Progenitor cell of endocrine pancreas (in vitro differentiated cells): ENCODE measurements at regions not wholly inside any gene's neighbourhood (a gene's known extent, or its start where the extent isn't known, plus 50 kb on each side); places are given as distances from the start of the nearest gene placed in this dataset.

Experiments
- DNase-seq: peaks from one replicate; pipeline ENCODE4 v3.0.0; 2021; ENCODE audit warnings: low spot score; ENCODE audit not compliant: unreplicated experiment
- H3K27ac Mint-ChIP-seq: 2 replicates; pipeline ENCODE4 v1.8.0; 2021; ENCODE audit warnings: mild to moderate bottlenecking, moderate library complexity, mixed read lengths
- H3K27me3 Mint-ChIP-seq: 2 replicates; pipeline ENCODE4 v1.8.0; 2021; ENCODE audit warnings: mixed read lengths
- H3K36me3 Mint-ChIP-seq: 2 replicates; pipeline ENCODE4 v1.8.0; 2022; ENCODE audit warnings: mixed read lengths; ENCODE audit not compliant: insufficient read depth
- H3K4me1 Mint-ChIP-seq: 2 replicates; pipeline ENCODE4 v1.8.0; 2021; ENCODE audit warnings: low read depth, mixed read lengths
- H3K4me3 Mint-ChIP-seq: 2 replicates; pipeline ENCODE4 v1.8.0; 2021; ENCODE audit warnings: low read depth, mild to moderate bottlenecking, moderate library complexity, mixed read lengths
- H3K9me3 Mint-ChIP-seq: 2 replicates; pipeline ENCODE4 v1.8.0; 2021; ENCODE audit warnings: low read depth, mixed read lengths
- CTCF ChIP-seq: fragments of 200-600 bp; sonication (generic); IDR thresholded peaks from one replicate; pipeline ENCODE4 v1.5.0; 2021; ENCODE audit warnings: antibody characterized with exemption, mild to moderate bottlenecking; ENCODE audit not compliant: unreplicated experiment

- Mint-ChIP-seq H3K36me3 (no peaks in the 10 kb centered on the region), H3K27ac (no peak overlapping the region), H3K4me1 (no peaks in the 10 kb centered on the region), H3K9me3 (no peaks in the 10 kb centered on the region), H3K27me3 (peaks cover 19% of the 10 kb centered on the region), H3K4me3 (no peak overlapping the region)
- TF ChIP-seq CTCF: no peak
- no peak for DNase-seq
Observed at GRCh38 chr9:88789785-88790184, 201.5 kb upstream of the S1PR3 start.

GRCh38 chr9:88791105-88791805, 200.0 kb upstream of the S1PR3 start:
- no peak for TF ChIP-seq CTCF
- no peaks in the 10 kb centered on the region for H3K9me3 Mint-ChIP-seq
- H3K36me3 Mint-ChIP-seq: no peaks in the 10 kb centered on the region
- no peak overlapping the region for H3K4me3 Mint-ChIP-seq
- H3K27me3 Mint-ChIP-seq: peaks cover 19% of the 10 kb centered on the region
- no peaks in the 10 kb centered on the region for H3K4me1 Mint-ChIP-seq
- no peak overlapping the region for H3K27ac Mint-ChIP-seq
- DNase-seq: no peak

DNA sequence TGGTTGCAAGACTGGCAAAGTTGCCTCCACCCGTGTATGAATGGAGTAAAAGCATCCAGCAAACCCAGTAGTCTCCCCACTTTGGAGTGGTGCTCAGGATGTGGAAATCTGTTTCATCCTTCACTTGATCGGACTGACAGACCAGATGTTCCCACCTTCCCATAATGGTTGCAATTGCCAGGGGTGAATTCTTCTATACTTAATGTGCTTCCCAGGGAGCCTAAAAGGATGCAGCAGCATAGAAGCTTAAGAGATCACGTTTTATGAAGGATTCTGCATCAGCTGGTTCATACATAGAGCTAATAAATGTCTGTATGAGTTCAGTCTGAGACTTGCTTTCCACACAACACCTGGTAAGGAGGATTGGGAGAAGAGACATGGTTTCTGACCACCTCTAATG, 198.8 kb upstream of the S1PR3 start:
- no peak overlapping the region for H3K4me3 Mint-ChIP-seq
- TF ChIP-seq CTCF: no peak
- H3K27me3 Mint-ChIP-seq: peaks cover 12% of the 10 kb centered on the region
- H3K9me3 Mint-ChIP-seq: peaks cover 5% of the 10 kb centered on the region
- H3K36me3 Mint-ChIP-seq: no peaks in the 10 kb centered on the region
- no peak for DNase-seq
- H3K27ac Mint-ChIP-seq: no peak overlapping the region
- no peaks in the 10 kb centered on the region for H3K4me1 Mint-ChIP-seq

DNA sequence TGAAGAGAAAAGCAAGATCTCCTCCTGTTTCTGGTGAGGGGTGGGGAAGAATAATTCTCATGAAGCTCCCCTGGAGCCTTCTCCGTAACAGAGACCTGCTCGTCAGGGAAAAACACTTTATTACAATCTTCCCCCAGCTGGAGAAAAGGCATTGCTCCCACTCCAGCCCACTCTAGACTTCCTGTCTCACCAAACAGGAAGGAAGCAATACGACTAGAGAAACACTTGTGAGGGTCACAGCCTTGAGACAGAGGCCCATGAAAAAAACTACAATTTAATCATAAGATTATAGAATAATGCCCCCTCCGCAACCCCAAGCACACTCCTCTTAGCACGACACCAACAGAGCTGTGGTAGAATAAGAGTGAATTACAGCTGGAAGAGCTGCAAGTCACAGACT, 197.2 kb upstream of the S1PR3 start:
- TF ChIP-seq CTCF: no peak
- no peak overlapping the region for H3K27ac Mint-ChIP-seq
- H3K27me3 Mint-ChIP-seq: peaks cover 4% of the 10 kb centered on the region
- no peak overlapping the region for H3K4me3 Mint-ChIP-seq
- H3K36me3 Mint-ChIP-seq: no peaks in the 10 kb centered on the region
- no peak for DNase-seq
- H3K4me1 Mint-ChIP-seq: no peaks in the 10 kb centered on the region
- peaks cover 7% of the 10 kb centered on the region for H3K9me3 Mint-ChIP-seq

GRCh38 chr9:88796947-88797346, 194.3 kb upstream of the S1PR3 start:
- peaks cover 3% of the 10 kb centered on the region for H3K27me3 Mint-ChIP-seq
- no peak overlapping the region for H3K27ac Mint-ChIP-seq

More at GRCh38 chr9:88796947-88797346, 194.3 kb upstream of the S1PR3 start:
- Mint-ChIP-seq H3K4me3 (no peak overlapping the region), H3K9me3 (peaks cover 7% of the 10 kb centered on the region), H3K36me3 (no peaks in the 10 kb centered on the region), H3K4me1 (peaks cover 4% of the 10 kb centered on the region)
- no peak for DNase-seq
- no peak for TF ChIP-seq CTCF
